HG03139 (cell line): ENCODE measurements at regions not wholly inside any gene's neighbourhood (a gene's known extent, or its start where the extent isn't known, plus 50 kb on each side); places are given as distances from the start of the nearest gene placed in this dataset.

Experiments
- ATAC-seq: cut with Tn5 transposase; IDR thresholded peaks from one replicate; pipeline ENCODE4 v1.9.1; 2021; ENCODE audit not compliant: unreplicated experiment

GRCh38 chr6:2563635-2564034 lies 187.1 kb downstream of the MYLK4 start:
- ATAC-seq = peak; percentile 67

GRCh38 chr6:2562721-2563451 lies 187.8 kb downstream of the MYLK4 start:
- no peak for ATAC-seq

GRCh38 chr6:2560917-2561698 lies 189.6 kb downstream of the MYLK4 start:
- no peak for ATAC-seq

GRCh38 chr6:2560140-2560818 lies 190.4 kb downstream of the MYLK4 start:
- ATAC-seq = no peak

DNA sequence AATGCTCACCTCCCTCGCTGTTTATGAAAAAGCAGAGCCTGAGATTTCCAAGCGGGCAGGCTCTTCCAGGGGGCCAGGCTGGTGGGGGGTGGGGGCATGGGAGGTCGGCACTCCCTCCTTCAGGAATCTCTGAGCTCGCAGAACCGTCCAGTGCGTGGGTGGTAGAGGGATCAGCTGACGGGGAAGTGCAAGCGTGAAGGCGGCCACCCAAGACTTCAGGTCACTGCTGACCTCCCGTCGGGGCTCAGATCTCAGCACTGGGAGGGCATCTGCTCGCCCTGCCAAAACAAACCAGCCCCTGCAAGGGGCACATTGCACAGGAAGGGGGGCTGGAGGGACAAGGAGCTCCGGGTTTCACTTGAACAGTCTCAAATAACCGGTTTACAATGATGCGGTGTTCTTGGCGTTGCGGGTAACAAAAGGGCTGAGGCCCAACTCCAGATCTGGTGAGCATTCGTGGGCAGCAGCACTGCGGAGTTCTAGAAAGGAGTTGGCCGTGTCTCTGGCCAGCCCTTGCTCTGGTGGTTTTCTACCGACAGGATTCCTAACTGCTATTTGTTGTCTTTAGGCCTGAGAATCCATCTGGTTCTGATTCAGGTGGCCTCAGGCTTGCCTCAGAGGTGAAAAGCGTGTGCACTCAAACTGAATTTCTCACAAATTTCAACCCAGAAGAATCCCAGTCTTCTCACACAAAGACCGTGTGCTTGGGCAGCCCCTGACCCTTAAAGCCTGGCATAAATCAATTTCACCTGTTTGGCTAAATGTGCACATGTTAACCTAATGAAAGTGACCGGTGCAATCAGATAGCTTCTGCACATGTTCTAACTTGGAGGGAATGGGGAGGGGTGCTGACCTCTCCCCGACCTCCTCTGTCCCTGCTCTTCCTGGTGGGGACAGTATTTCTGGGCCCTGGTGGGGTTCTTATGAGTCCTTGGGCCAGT lies 191.6 kb downstream of the MYLK4 start:
- ATAC-seq = no peak

GRCh38 chr6:2558098-2558680 lies 192.5 kb downstream of the MYLK4 start:
- ATAC-seq = no peak

DNA sequence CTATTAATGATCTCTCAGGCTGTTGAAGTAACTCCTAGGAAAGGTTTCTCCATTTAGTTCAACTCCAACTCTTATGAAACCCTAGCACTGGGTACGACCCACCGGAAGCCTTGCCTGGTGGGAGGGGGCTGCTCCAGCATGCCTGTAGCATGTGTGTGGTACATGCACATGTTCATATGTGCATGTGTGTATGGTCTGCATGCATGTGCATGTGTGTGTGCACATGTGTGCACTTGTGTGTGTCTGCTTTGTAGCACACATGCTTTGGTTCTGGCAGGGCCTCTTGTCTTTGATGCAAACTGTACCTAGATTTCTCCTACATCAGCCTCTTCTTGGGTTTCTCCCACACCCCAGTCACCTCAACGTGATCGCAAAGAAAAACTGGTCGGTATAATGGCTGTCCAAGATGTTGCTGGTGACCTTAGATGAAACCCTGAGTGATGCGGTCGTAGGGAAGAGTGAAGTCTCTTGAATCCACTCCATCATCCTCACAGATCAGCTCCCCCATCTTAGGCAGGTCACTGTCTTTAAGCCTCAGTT lies 193.5 kb downstream of the MYLK4 start:
- ATAC-seq = no peak

DNA sequence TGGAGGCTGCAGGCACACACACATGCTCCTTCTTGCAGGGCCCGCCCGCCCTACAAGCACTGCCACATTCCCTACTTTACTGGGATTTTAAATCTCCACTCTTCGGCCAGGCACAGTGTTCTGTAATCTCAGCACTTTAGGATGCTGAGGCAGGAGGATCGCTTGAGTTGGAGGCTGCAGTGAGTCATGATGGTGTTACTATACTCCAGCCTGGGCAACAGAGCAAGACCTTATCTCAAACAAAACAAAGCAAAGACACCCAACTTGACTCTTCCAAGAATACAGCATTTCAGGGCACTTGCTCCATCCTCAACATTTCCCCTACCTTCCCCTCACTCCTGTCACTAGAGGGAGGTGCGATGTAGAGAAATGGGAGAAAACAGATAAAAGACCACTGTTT lies 194.0 kb downstream of the MYLK4 start:
- no peak for ATAC-seq

- no peak for ATAC-seq
These were observed 196.0 kb downstream of the MYLK4 start for GRCh38 chr6:2554651-2555260.

- no peak for ATAC-seq
These were observed 198.1 kb downstream of the MYLK4 start for GRCh38 chr6:2552526-2553154.

DNA sequence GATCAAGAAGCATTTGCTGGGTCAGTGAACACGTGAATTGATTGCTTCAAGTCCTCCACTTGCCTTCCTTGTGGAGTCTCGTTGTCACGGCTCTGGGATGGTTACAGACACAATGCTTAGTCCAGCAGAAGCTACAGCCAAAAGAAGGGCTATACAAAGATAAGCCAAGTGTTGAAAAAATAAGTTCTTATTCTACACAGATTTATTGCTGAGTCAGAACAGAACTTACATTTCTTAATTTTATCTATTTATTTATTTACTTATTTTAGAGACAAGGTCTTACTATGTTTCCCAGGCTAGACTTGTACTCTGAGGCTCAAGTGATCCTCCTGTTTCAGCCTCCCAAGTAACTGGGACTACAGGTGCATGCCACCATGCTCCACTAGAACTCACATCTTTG lies 199.0 kb downstream of the MYLK4 start:
- ATAC-seq = no peak

DNA sequence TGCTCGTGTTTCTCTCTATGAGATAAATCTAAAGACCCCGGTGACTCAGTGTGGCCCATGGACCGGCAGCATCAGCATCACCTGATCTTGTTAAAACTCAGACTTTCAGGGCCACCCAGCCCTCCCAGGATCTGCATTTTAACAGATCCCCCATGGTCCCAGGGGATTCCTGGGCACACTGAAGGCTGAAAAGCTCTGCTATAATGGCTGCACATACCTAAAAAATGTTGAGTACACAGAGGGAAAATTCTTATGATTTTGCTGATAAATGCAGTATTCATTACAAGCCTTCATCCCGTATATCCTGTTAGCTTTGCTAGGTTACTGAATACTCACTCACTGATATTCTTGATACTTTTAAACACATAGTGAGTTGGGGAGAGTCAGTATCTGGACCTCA lies 200.5 kb downstream of the MYLK4 start:
- ATAC-seq = no peak

DNA sequence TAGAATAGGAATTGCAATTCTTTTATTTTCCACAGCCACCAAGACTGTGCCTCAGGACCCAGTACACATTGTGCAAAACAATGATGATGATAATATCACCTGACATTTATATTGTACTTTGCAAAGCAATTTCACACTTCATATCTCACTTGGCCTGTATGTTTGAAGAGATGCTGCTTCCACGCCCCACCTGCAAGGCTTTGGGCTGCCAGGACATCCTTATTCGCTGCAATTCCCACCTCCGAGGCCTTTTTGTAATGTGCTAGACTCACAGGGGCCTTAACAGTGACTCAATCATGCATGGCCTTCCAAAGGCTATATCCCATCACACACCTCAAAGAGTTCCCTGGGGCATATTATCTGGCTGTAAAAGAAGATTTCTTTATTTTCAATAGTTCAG lies 200.9 kb downstream of the MYLK4 start:
- ATAC-seq = no peak

- no peak for ATAC-seq
These were observed 203.4 kb downstream of the MYLK4 start for GRCh38 chr6:2547355-2547754.

DNA sequence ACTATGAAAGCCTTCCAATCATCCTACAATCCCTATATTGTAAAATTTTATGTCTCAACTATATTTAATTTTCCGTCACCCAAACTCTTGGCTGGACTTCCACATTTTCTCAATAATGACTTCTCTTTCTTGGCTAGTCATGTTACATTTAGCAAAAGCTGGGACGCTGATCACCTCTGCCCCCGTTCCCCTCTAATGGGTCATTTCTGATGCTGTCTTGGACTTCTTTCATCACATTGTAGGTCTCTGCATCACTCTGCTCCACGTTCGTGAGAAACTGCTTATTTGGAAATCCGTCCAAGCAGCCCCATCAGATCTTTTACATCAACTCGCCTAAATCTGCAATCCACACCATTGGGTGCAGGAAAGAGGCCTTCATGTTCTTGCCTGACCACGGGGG lies 203.8 kb downstream of the MYLK4 start:
- no peak for ATAC-seq

GRCh38 chr6:2545383-2546038 lies 205.2 kb downstream of the MYLK4 start:
- no peak for ATAC-seq

DNA sequence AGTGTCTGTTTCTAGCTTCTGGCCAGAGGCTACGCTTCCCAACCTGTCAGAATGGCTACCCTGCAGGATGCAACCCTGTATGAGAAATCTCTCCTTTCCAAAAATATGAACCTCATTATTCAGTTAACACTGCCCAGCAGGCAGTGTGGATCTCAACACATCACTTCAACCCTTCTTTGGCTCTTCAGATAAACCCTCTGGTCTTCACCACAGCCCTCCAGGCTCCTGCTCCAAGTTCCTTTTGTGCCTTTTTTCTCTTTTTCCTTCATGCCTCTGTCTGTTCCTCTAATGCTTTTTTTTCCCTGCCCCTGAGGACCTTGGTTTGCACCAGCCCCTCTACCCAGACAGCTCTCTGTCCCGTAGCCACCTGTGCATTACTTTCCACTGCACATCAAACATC lies 207.4 kb downstream of the MYLK4 start:
- ATAC-seq = no peak

DNA sequence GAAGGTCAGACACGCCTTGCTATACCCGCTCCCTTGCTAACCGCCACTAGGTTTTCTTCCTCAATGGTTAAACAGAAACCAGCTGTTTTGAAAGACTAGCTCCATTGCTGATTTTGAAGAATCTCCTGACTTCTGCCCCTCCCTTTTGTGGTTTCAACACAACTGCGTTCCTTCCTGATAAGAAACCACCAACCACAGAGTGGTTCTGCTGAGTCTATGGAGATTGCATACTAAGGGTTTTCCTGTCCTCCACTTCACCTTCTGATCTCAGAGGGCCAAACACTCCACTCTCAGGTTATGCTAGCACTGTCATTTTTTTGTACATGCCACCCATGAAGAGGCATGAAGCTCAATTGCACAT lies 207.9 kb downstream of the MYLK4 start:
- peak; percentile 78 for ATAC-seq
